Endothelial cell of umbilical vein (primary cell): ENCODE measurements at regions not wholly inside any gene's neighbourhood (a gene's known extent, or its start where the extent isn't known, plus 50 kb on each side); places are given as distances from the start of the nearest gene placed in this dataset.
"Not testable (repeated sequence)": the region's sequence is repeated elsewhere in the genome, so short reads cannot be mapped to it uniquely, and the experiment has no call there.

Experiments used
- EZH2 ChIP-seq: IDR thresholded peaks from 2 replicates; pipeline ENCODE4 v1.6.1; 2012; ENCODE audit warnings: borderline replicate concordance, low read depth, mild to moderate bottlenecking, moderate library complexity, low read length, inconsistent platforms; ENCODE audit not compliant: severe bottlenecking
- POLR2A ChIP-seq: IDR thresholded peaks from 2 replicates; pipeline ENCODE4 v1.6.1; 2012; ENCODE audit warnings: low read depth, mild to moderate bottlenecking, control low read depth, low read length
- TF ChIP-seq, protein P1 (sequence below), 2 donors: IDR thresholded peaks; 1 replicate in 1 of 2; 2 replicates in 1 of 2; pipeline ENCODE4 v1.5.1; 2011; ENCODE audit warnings: low read length in 2 of 2, mild to moderate bottlenecking in 2 of 2, moderate library complexity in 2 of 2, control low read depth in 1 of 2, inconsistent platforms in 1 of 2, low read depth in 1 of 2; ENCODE audit not compliant: insufficient read depth in 1 of 2; ENCODE audit errors: extremely low read depth in 1 of 2
- TF ChIP-seq, protein P2 (sequence below): IDR thresholded peaks from 2 replicates; pipeline ENCODE4 v1.6.1; 2011; ENCODE audit not compliant: insufficient read depth, insufficient read length

DNA sequence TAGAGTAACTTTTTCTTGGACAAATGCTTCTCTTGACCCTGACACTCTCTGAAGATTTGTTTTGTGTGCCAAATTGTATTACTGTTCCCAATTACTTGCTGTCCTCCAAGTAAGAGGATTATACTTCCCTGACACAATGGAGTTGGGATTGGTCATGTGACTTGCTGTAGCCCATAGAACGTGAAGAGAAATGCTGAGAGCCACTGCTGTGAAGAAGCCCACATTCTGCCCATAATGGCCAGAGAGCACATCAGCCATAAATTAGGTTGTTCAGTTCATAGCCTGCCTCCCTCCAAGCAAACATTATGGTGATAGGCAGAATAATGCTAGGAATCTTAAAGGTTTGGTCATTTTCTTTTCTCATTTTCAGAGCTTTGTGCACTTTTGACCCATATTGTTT lies 198.9 kb downstream of the SPATA31A1 start:
- TF ChIP-seq, protein P1, sequence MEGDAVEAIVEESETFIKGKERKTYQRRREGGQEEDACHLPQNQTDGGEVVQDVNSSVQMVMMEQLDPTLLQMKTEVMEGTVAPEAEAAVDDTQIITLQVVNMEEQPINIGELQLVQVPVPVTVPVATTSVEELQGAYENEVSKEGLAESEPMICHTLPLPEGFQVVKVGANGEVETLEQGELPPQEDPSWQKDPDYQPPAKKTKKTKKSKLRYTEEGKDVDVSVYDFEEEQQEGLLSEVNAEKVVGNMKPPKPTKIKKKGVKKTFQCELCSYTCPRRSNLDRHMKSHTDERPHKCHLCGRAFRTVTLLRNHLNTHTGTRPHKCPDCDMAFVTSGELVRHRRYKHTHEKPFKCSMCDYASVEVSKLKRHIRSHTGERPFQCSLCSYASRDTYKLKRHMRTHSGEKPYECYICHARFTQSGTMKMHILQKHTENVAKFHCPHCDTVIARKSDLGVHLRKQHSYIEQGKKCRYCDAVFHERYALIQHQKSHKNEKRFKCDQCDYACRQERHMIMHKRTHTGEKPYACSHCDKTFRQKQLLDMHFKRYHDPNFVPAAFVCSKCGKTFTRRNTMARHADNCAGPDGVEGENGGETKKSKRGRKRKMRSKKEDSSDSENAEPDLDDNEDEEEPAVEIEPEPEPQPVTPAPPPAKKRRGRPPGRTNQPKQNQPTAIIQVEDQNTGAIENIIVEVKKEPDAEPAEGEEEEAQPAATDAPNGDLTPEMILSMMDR (IDR thresholded peaks at IDR 0.05; ENCODE audit: extremely low read depth in 1 of 2, insufficient read depth in 1 of 2, low read depth in 1 of 2, low read length in 2 of 2): not testable (repeated sequence)
- TF ChIP-seq, protein P2, sequence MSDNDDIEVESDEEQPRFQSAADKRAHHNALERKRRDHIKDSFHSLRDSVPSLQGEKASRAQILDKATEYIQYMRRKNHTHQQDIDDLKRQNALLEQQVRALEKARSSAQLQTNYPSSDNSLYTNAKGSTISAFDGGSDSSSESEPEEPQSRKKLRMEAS: not testable (repeated sequence)
- TF ChIP-seq EZH2, POLR2A: not testable (repeated sequence)
